Liver (tissue), 3 donors: ENCODE measurements at regions not wholly inside any gene's neighbourhood (a gene's known extent, or its start where the extent isn't known, plus 50 kb on each side); places are given as distances from the start of the nearest gene placed in this dataset.

Experiments used
- CTCF ChIP-seq: fragments of 150-350 bp; IDR thresholded peaks from 2 replicates; pipeline ENCODE4 v1.5.1; 2017; ENCODE audit warnings: improper control_type of control experiment, low read depth, low read length; ENCODE audit not compliant: missing input control
- HNF4G ChIP-seq: IDR thresholded peaks from 2 replicates; pipeline ENCODE4 v1.6.1; 2016; ENCODE audit warnings: antibody characterized with exemption
- JUND ChIP-seq, 2 donors: IDR thresholded peaks; 2 replicates each; pipeline ENCODE4 v1.6.1; 2016; ENCODE audit warnings: antibody characterized with exemption in 2 of 2
- MAX ChIP-seq: IDR thresholded peaks from 2 replicates; pipeline ENCODE4 v1.6.1; 2016; ENCODE audit warnings: antibody characterized with exemption
- NR2F2 ChIP-seq: IDR thresholded peaks from 2 replicates; pipeline ENCODE4 v1.6.1; 2016; ENCODE audit warnings: antibody characterized with exemption
- REST ChIP-seq: IDR thresholded peaks from 2 replicates; pipeline ENCODE4 v1.6.1; 2016; ENCODE audit warnings: antibody characterized with exemption, mild to moderate bottlenecking
- TAF1 ChIP-seq: conservative IDR thresholded peaks from 2 replicates; pipeline ENCODE4 v1.6.1; 2016; ENCODE audit warnings: antibody characterized with exemption, mild to moderate bottlenecking
- ZBTB33 ChIP-seq: IDR thresholded peaks from 2 replicates; pipeline ENCODE4 v1.6.1; 2016; ENCODE audit warnings: antibody characterized with exemption
- donor health status: healthy.
- donor health status: healthy.

GRCh38 chr4:60133375-60133774 lies 1066.8 kb upstream of the ADGRL3 start:
- TF ChIP-seq CTCF: no peak
- TF ChIP-seq NR2F2: no peak
- no peak for TF ChIP-seq ZBTB33
- TF ChIP-seq JUND (IDR thresholded peaks at IDR 0.05): no peak
- TF ChIP-seq TAF1: no peak
- TF ChIP-seq REST: no peak
- no peak for TF ChIP-seq HNF4G
- TF ChIP-seq MAX: no peak
